Kidney tubule cell (primary cell): ENCODE measurements at regions not wholly inside any gene's neighbourhood (a gene's known extent, or its start where the extent isn't known, plus 50 kb on each side); places are given as distances from the start of the nearest gene placed in this dataset.

ENCODE experiments used
- DNase-seq: peaks from one replicate; pipeline ENCODE4 v3.0.0-alpha.2; 2018; ENCODE audit warnings: low spot score

DNA sequence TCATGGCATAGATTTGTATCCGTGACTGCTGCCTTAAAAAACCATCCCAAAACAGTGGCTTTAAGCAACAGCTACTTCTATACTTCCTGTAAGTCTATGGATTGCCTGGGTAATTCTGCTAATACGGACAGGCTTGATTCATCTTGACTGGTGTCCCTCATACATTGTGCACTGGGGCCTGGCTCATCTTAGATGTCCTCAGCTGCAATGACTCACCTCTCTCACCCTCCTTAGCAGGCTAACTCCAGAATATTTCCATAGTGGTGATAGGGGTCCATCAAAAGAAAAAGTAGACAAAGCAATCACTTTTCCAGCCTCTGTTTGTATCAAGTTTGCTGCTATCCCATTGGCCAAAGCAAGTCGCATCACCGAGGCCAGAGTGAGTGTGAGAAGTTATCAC, 409.1 kb upstream of the KAZN start:
- peak; percentile 26 for DNase-seq

GRCh38 chr1:14190508-14190907, 408.0 kb upstream of the KAZN start:
- peak; percentile 79 for DNase-seq

- DNase-seq: no peak
These were observed 404.0 kb upstream of the KAZN start for GRCh38 chr1:14194511-14194910.

- no peak for DNase-seq
These were observed 393.4 kb upstream of the KAZN start for GRCh38 chr1:14205066-14205465.

- DNase-seq: peak; percentile 81
These were observed 383.3 kb upstream of the KAZN start for GRCh38 chr1:14215151-14215550.

DNA sequence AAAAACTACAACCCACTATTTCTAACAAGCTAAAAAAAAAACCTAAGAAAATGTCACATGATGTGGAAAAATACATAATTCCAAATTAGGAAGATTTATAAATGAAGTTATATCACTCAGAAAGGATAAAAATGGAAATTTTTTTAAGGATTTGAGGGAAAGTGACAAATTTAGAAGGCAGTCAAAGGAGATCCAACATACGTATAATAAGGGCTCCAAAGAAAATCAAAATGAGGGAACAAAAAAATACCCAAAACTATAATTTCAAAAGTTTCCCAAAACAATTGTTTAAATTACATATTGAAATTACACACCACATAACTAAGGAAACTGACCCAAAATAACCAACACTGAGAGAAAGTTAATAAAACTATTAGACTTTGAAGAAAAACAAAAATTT, 381.1 kb upstream of the KAZN start:
- no peak for DNase-seq

DNA sequence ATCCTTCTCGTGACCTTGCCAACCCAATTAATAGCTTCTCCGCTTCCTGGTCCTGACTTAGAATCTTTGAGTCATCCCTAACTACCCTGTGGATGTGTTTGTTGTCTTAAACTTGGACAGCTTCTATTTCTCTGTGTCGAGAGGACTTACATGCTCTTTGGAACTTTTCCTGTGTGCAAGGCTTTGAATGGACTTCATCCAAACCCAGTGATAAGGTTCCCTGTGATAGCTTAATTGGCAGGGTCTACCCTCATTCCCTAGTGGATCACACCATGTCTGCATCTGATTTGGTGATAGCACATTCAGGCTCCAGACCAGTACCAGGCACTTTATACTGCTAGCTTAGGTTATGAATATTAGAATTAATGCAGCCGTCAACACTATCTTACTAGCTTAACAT, 378.2 kb upstream of the KAZN start:
- DNase-seq: no peak

GRCh38 chr1:14220811-14221210, 377.7 kb upstream of the KAZN start:
- no peak for DNase-seq

DNA sequence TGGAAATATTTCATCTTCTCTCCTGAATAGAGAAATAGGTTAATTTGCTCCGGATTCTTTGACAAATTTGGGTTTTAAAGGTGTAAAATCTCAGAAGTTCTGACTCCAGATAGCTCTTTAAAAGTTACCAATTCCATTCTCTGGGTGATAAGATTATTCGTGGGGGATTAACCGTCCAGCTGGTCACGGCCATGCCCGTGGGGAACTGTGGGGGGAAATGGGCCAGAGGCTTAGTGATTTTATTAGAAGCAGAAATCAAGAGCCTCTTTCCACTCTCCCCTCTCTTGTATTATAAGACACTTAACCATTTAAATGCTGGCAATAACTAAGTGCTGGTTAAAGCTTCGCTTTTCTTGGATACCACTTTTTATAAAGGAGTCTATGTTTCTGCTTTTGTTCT, 376.4 kb upstream of the KAZN start:
- DNase-seq: no peak

- peak; percentile 15 for DNase-seq
These were observed 369.8 kb upstream of the KAZN start for GRCh38 chr1:14228677-14229076.

DNA sequence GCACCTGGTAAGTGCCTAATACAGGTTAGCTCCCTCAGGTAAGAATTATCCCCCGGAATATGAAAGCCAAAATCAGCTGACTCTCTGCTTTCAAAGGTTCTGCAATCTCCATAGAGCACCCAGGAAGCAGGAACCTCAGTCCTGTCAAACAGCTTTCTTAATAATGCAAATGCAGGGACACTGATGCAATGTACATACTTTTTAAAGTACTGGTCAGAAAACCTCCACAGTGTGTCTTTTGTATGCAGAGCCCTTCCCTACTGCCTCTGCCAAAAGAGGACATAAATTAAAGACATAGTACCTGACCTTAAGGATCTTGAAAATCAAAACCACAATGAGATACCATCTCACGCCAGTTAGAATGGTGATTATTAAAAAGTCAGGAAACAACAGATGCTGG, 365.0 kb upstream of the KAZN start:
- DNase-seq: no peak

DNA sequence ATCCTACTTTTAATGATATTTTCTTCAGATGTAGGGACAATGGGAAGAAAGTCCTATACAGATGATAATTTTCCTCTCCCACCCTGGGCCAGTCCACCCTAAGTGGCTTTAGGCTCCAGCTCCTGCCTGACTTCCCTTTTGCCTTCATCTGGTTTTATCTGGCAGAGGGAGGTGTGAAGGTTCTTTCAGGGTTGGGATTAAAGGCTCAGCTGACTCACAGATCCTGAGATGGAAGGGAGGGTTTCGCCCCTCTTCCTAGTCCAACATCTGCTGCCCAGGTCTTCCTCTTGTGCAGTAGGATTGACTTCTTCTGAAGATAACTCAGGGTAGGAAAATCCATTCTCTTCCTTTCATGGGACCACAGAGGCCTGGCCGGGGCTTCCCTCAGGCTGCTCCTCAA, 362.4 kb upstream of the KAZN start:
- DNase-seq: no peak

GRCh38 chr1:14238472-14239307, 359.8 kb upstream of the KAZN start:
- DNase-seq: no peak

- DNase-seq: no peak
These were observed 358.2 kb upstream of the KAZN start for GRCh38 chr1:14240265-14240664.

GRCh38 chr1:14242123-14242522, 356.4 kb upstream of the KAZN start:
- no peak for DNase-seq

GRCh38 chr1:14242870-14243269, 355.6 kb upstream of the KAZN start:
- no peak for DNase-seq

- no peak for DNase-seq
These were observed 352.5 kb upstream of the KAZN start for GRCh38 chr1:14245954-14246353.

- no peak for DNase-seq
These were observed 352.0 kb upstream of the KAZN start for GRCh38 chr1:14246471-14246870.

DNA sequence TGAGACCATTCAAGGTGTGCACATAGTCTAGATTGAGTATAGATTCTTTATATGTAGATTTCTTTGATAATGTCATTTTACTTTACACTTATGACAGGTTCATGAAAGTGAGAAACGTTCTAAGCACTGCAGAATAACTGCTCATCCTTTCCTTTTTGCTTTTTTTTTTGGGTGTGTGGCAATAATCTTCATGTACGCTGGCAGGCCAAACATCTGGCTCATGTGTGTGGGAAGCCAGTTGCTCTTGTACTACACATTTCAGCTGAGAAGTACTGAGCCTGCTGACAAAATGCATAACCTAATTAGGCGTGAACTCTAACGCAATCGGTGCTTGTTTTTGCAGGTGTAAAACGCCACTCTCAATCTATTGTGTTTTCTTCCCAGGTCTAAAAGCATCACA, 350.8 kb upstream of the KAZN start:
- DNase-seq: no peak

GRCh38 chr1:14251871-14252270, 346.6 kb upstream of the KAZN start:
- DNase-seq: no peak

- no peak for DNase-seq
These were observed 344.8 kb upstream of the KAZN start for GRCh38 chr1:14253676-14254075.

DNA sequence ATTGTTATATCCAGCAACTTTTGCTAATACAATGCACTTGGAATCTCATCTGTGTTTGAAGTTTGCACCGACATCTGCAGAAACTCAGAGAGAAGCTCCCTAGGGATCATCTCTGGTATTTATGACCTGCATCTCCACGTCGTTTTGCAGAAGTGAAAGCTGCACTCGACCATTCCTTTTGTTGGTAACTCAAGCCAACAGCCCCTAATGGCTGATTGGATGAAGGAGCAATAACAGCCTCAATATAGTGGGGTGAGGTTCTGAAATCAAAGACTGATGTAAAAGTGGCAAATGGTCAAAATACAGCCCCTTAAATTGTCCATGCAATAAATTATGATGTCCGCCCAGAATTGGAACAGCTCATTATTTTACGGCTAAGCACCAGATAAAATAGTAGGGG, 344.2 kb upstream of the KAZN start:
- no peak for DNase-seq

DNA sequence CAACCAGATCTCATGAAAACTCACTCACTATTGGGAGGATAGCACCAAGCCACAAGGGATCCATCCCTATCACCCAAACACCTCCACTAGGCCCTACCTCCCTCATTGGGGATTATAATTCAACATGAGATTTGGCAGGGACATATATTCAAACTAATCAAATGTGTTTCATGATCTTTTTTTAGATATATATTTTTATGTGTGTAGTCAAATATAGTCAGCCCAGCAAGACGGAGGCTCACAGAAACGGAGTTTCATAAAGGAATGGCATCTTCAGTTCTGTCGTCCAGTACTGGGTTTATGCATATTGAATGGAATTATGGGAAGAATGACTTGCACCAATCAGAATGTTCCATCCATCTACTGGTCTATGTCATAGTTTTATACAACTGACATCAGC, 343.3 kb upstream of the KAZN start:
- no peak for DNase-seq

DNA sequence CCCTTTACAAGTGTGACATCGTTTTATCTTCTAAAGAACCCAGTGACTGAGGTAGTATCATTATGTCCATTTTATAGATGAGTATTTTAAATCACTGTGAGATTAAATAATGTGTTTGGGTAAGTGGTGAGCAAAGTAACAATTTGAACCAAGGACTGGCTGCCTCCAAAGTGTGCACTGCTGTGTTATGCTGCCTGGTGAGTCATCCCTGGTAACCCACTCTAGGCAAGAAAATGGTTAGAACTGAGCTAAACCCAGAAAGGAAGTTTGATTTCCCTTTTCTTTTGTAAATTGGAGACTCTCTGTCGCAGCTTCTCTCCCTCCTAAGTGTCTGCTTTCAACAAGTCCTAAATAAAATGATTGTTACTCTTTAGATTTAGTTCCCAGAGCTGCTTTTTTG, 342.8 kb upstream of the KAZN start:
- peak; percentile 35 for DNase-seq
